HCT116 (cell line): ENCODE measurements at regions not wholly inside any gene's neighbourhood (a gene's known extent, or its start where the extent isn't known, plus 50 kb on each side); places are given as distances from the start of the nearest gene placed in this dataset.

Source experiments
- ATAC-seq: fragments of 200-7000 bp; cut with Tn5 transposase; 2 replicates; pipeline ENCODE4 v1.9.1; 2020; ENCODE audit warnings: mild to moderate bottlenecking, moderate library complexity
- BruUV-seq: library from RNA; stranded (reverse); fragments of 400-500 nt; replicated peaks from 2 replicates; lab custom pipeline; 2021; lab: Mats Ljungman, UMichigan
- CTCF ChIA-PET: fragments of 300-600 bp; sonication (Branson Sonifier 250); formaldehyde crosslinking; loops from one replicate; lab custom pipeline; 2021; ENCODE audit warnings: antibody characterized with exemption; lab: Charles Lee
- POLR2A ChIA-PET: fragments of 300-600, 350-600 bp; sonication (Branson Sonifier 250); formaldehyde crosslinking; loops from one replicate; lab custom pipeline; 2021; ENCODE audit warnings: antibody characterized with exemption; lab: Charles Lee
- RAD21 ChIA-PET, 2 experiments: fragments of 300-600 bp; sonication (Branson Sonifier 250); formaldehyde crosslinking; loops; one replicate each; lab custom pipeline; 2023; ENCODE audit warnings: low total read pairs in 2 of 2; ENCODE audit not compliant: uncharacterized antibody in 2 of 2, unreplicated experiment in 2 of 2, low non-redundant PET in 1 of 2; lab: Charles Lee
- DNase-seq: peaks from one replicate; pipeline ENCODE4 v3.0.0-alpha.2; 2010; ENCODE audit warnings: low read depth, low spot score
- H2AFZ ChIP-seq: fragments of 200-600 bp; shearing (Covaris generic), sonication (generic); 2 replicates; pipeline ENCODE4 v1.6.1; 2017; ENCODE audit warnings: low read depth, mixed run types, mixed read lengths, antibody characterized with exemption, low read length; ENCODE audit not compliant: poor library complexity, severe bottlenecking
- H3K27ac ChIP-seq: 2 replicates; pipeline ENCODE4 v1.5.1; 2012; ENCODE audit warnings: low read depth, low read length
- H3K27me3 ChIP-seq: fragments of 200-600 bp; sonication (generic); 2 replicates; pipeline ENCODE4 v1.6.1; 2016; ENCODE audit warnings: mixed run types, low read length, mixed read lengths; ENCODE audit not compliant: insufficient read depth
- H3K36me3 ChIP-seq, 2 experiments: fragments of 200-500 bp in 1 of 2; fragments of 200-600 bp in 1 of 2; sonication (Bioruptor generic) in 1 of 2; sonication (generic) in 1 of 2; 2 replicates each; pipeline versions ENCODE4 v1.5.1 to v1.6.1; 2014 to 2016; ENCODE audit warnings: low read length in 2 of 2, inconsistent platforms in 1 of 2, mixed read lengths in 1 of 2, mixed run types in 1 of 2; ENCODE audit not compliant: insufficient read depth in 2 of 2, control insufficient read depth in 1 of 2
- H3K4me1 ChIP-seq, 2 experiments: fragments of 200-600 bp in 1 of 2; sonication (generic) in 1 of 2; 2 replicates each; pipeline versions ENCODE4 v1.5.1 to v1.6.1; 2012 to 2017; ENCODE audit warnings: low read length in 2 of 2, inconsistent platforms in 1 of 2, mild to moderate bottlenecking in 1 of 2, mixed read lengths in 1 of 2, mixed run types in 1 of 2, moderate library complexity in 1 of 2; ENCODE audit not compliant: insufficient read depth in 2 of 2, control insufficient read depth in 1 of 2
- H3K4me2 ChIP-seq: fragments of 200-600 bp; sonication (generic); 2 replicates; pipeline ENCODE4 v1.6.1; 2017; ENCODE audit warnings: mixed run types, low read length, mixed read lengths
- H3K4me3 ChIP-seq, 2 experiments: fragments of 200-600 bp in 1 of 2; sonication (generic) in 1 of 2; replicated peaks in 1 of 2; 2 replicates each; pipeline ENCODE4 v1.5.1; 2011 to 2016; ENCODE audit warnings: low read length in 2 of 2, control low read depth in 1 of 2, low read depth in 1 of 2, mild to moderate bottlenecking in 1 of 2, mixed read lengths in 1 of 2, mixed run types in 1 of 2
- H3K79me2 ChIP-seq: fragments of 200-600 bp; sonication (generic); 2 replicates; pipeline ENCODE4 v1.6.1; 2017; ENCODE audit warnings: mild to moderate bottlenecking, mixed run types, low read length, moderate library complexity, mixed read lengths; ENCODE audit not compliant: insufficient read depth
- H3K9ac ChIP-seq: fragments of 200-600 bp; sonication (generic); 2 replicates; pipeline ENCODE4 v1.6.1; 2016; ENCODE audit warnings: low read length, mixed read lengths
- H3K9me2 ChIP-seq: fragments of 200-600 bp; sonication (generic), shearing (Covaris generic); 2 replicates; pipeline ENCODE4 v1.6.1; 2017; ENCODE audit warnings: mixed run types, mild to moderate bottlenecking, moderate library complexity; ENCODE audit not compliant: insufficient read depth
- H3K9me3 ChIP-seq, 2 experiments: fragments of 200-500 bp in 1 of 2; fragments of 200-600 bp in 1 of 2; sonication (Bioruptor generic) in 1 of 2; sonication (generic) in 1 of 2; 2 replicates each; pipeline ENCODE4 v1.6.1; 2014 to 2017; ENCODE audit warnings: low read length in 2 of 2, mixed read lengths in 2 of 2, inconsistent platforms in 1 of 2, low read depth in 1 of 2, mild to moderate bottlenecking in 1 of 2, mixed run types in 1 of 2, moderate library complexity in 1 of 2; ENCODE audit not compliant: control insufficient read depth in 1 of 2, insufficient read depth in 1 of 2
- H4K20me1 ChIP-seq: fragments of 200-600 bp; sonication (generic), shearing (Covaris generic); 2 replicates; pipeline ENCODE4 v1.6.1; 2017; ENCODE audit warnings: mixed run types, mild to moderate bottlenecking, moderate library complexity; ENCODE audit not compliant: insufficient read depth
- ATF3 ChIP-seq: IDR thresholded peaks from 2 replicates; pipeline ENCODE4 v1.6.1; 2012
- CBX3 ChIP-seq: IDR thresholded peaks from 2 replicates; pipeline ENCODE4 v1.6.1; 2012; ENCODE audit warnings: low read depth
- CEBPB ChIP-seq: IDR thresholded peaks from 2 replicates; pipeline ENCODE4 v1.6.1; 2012; ENCODE audit warnings: low read depth
- CTCF ChIP-seq, 3 experiments: fragments of 200-600 bp in 1 of 3; sonication (generic) in 1 of 3; IDR thresholded peaks in 2 of 3; conservative IDR thresholded peaks in 1 of 3; 2 replicates each; pipeline ENCODE4 v1.5.1; 2012 to 2017; ENCODE audit warnings: low read depth in 2 of 3, low read length in 2 of 3, antibody characterized with exemption in 1 of 3, borderline replicate concordance in 1 of 3, control low read depth in 1 of 3, mild to moderate bottlenecking in 1 of 3, mixed read lengths in 1 of 3, mixed run types in 1 of 3, moderate library complexity in 1 of 3; ENCODE audit not compliant: insufficient read depth in 1 of 3
- EZH2 ChIP-seq: fragments of 200-600 bp; sonication (generic); IDR thresholded peaks from 2 replicates; pipeline ENCODE4 v1.6.1; 2017; ENCODE audit warnings: antibody characterized with exemption, mixed run types
- EZH2phosphoT487 ChIP-seq: fragments of 200-600 bp; IDR thresholded peaks from 2 replicates; pipeline ENCODE4 v1.6.1; 2018; ENCODE audit warnings: antibody characterized with exemption, borderline replicate concordance
- FOSL1 ChIP-seq: IDR thresholded peaks from 2 replicates; pipeline ENCODE4 v1.6.1; 2012; ENCODE audit warnings: low read depth
- MAX ChIP-seq: IDR thresholded peaks from 2 replicates; pipeline ENCODE4 v1.6.1; 2012
- SIN3A ChIP-seq: IDR thresholded peaks from 2 replicates; pipeline ENCODE4 v1.6.1; 2012; ENCODE audit warnings: low read depth
- SP1 ChIP-seq: IDR thresholded peaks from 2 replicates; pipeline ENCODE4 v1.6.1; 2012; ENCODE audit warnings: low read depth
- SRF ChIP-seq: IDR thresholded peaks from 2 replicates; pipeline ENCODE4 v1.6.1; 2012; ENCODE audit warnings: low read depth
- YY1 ChIP-seq: IDR thresholded peaks from 2 replicates; pipeline ENCODE4 v1.6.1; 2011; ENCODE audit warnings: low read length, low read depth, moderate library complexity, mild to moderate bottlenecking; ENCODE audit not compliant: insufficient replicate concordance; ENCODE audit errors: extremely low read depth
- ZBTB33 ChIP-seq: IDR thresholded peaks from 2 replicates; pipeline ENCODE4 v1.6.1; 2011; ENCODE audit warnings: mild to moderate bottlenecking, low read length, moderate library complexity; ENCODE audit not compliant: insufficient replicate concordance; ENCODE audit errors: extremely low read depth
- ZFX ChIP-seq: fragments of 450-650 bp; IDR thresholded peaks from 2 replicates; pipeline ENCODE4 v1.6.1; 2017
- intact Hi-C: fragments of 100-400 bp; cut with micrococcal nuclease; formaldehyde crosslinking; loops from 2 replicates; pipeline ENCODE4 v1.10.0; 2022

GRCh38 chr5:101580591-101580990, 677.5 kb upstream of the ST8SIA4 start:
- no peak overlapping the region for H3K9ac ChIP-seq
- H3K9me3 ChIP-seq: no peaks in the 10 kb centered on the region
- ChIA-PET RAD21 (no interaction called here), CTCF (no interaction called here), POLR2A (no interaction called here)
- BruUV-seq: no TSS peak
- no peaks in the 10 kb centered on the region for H3K36me3 ChIP-seq
- no peaks in the 10 kb centered on the region for H4K20me1 ChIP-seq
- no peak overlapping the region for H3K27ac ChIP-seq
- no peaks in the 10 kb centered on the region for H3K79me2 ChIP-seq
- H3K9me2 ChIP-seq: no peaks in the 10 kb centered on the region
- no peaks in the 10 kb centered on the region for H3K27me3 ChIP-seq
- no peak overlapping the region for H3K4me2 ChIP-seq
- no peak overlapping the region for H3K4me3 ChIP-seq
- intact Hi-C loops: no loop called here
- ATAC-seq (no peak), DNase-seq (no peak)
- H2AFZ ChIP-seq: no peak overlapping the region
- H3K4me1 ChIP-seq: no peaks in the 10 kb centered on the region
- TF ChIP-seq SP1 (no peak), ZFX (no peak), CTCF (IDR thresholded peaks at IDR 0.05 in 2 of 3, conservative IDR thresholded peaks at IDR 0.05 in 1 of 3; ENCODE audit: borderline replicate concordance in 1 of 3, insufficient read depth in 1 of 3, low read depth in 2 of 3, low read length in 2 of 3) (no peak), CEBPB (no peak), EZH2phosphoT487 (no peak), ZBTB33 (no peak), EZH2 (no peak), SRF (no peak), ATF3 (no peak), FOSL1 (no peak), MAX (no peak), YY1 (no peak), SIN3A (no peak), CBX3 (no peak)
